ENCODE measurements at regions not wholly inside any gene's neighbourhood (a gene's known extent, or its start where the extent isn't known, plus 50 kb on each side); places are given as distances from the start of the nearest gene placed in this dataset.

GRCh38 chr20:19935842-19936241 is 81.3 kb upstream of the NAA20 start:
- Histone ChIP-seq H3K27ac (peak overlapping the region; percentile 42 to 74 (median 61)), H3K4me1 (peaks cover 22 to 40% (median 29%) of the 10 kb centered on the region in 4 donors), H3K36me3 (peaks cover 0 to 15% (median 10%) of the 10 kb centered on the region in 4 donors), H3K27me3 (no peaks in the 10 kb centered on the region), H3K9me3 (no peaks in the 10 kb centered on the region), H3K4me3 (peak overlapping the region in 3 of 4 donors; percentile 15 to 23 (median 20))
- 28 to 44% (median 36%) methylated on average over 7 of the region's 7 CpGs for WGBS, 5 donors
- TF ChIP-seq CTCF (IDR thresholded peaks at IDR 0.05) (no peak), POLR2A (IDR thresholded peaks at IDR 0.05) (no peak), EP300 (IDR thresholded peaks at IDR 0.05) (no peak), POLR2AphosphoS5 (IDR thresholded peaks at IDR 0.05) (no peak)
- DNase-seq, result peak; percentile 67 to 81
- intact Hi-C loops (cut with DNase I; ENCODE audit: low total_unique reads), result no loop called here

DNA sequence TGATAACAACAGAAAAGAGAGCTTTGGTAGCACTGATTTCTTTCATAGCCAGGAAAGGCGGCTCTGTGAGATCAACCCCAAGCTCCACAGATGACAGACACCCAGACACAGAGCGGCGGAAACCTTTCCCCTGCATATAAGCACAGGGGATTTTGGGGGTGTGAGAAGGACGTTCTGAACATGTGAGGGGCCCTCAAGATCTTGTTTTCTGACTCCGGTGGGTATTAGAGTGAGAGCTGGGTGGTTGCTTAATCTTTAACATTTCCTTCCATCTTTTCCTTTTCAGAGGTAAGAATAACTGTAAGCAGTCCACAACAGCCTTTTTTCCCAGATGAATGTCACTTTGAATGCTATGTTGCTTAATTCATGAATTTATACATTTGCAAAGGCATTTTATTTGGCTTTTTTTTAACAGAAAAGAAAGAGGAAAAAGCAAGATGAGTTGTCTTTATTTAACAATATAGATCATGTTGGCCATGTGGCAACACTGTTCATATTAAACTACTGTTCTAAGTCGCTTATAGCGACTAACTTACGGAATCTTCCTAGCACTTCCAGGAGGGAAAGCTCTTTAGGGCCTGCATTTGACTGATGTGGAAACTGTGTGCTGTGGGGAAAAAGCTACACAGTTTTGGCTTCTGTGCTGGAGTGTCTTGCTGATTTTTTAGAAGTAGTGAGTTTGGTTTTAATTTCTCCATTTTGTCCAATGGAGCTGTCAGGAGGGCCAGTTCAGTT is 80.5 kb upstream of the NAA20 start:
- H3K27ac ChIP-seq, result peak overlapping the region in 4 of 5 donors; percentile 21 to 74 (median 67)
- no peaks in the 10 kb centered on the region for H3K9me3 ChIP-seq
- H3K4me1 ChIP-seq, result peaks cover 22 to 45% (median 32%) of the 10 kb centered on the region in 4 donors
- no peaks in the 10 kb centered on the region for H3K27me3 ChIP-seq
- DNase-seq, result no peak
- H3K36me3 ChIP-seq, result peaks cover 0 to 19% (median 12%) of the 10 kb centered on the region in 4 donors
- 74 to 82% (median 81%) methylated on average over 8 of the region's 8 CpGs for WGBS, 5 donors
- peak overlapping the region in 1 of 4 donors; percentile 20 for H3K4me3 ChIP-seq
- no peak for TF ChIP-seq POLR2AphosphoS5 (IDR thresholded peaks at IDR 0.05)
- TF ChIP-seq CTCF (IDR thresholded peaks at IDR 0.05), result no peak
- TF ChIP-seq EP300 (IDR thresholded peaks at IDR 0.05), result no peak
- no peak for TF ChIP-seq POLR2A (IDR thresholded peaks at IDR 0.05)
- intact Hi-C loops (cut with DNase I; ENCODE audit: low total_unique reads), result no loop called here

GRCh38 chr20:19937218-19937617 is 79.9 kb upstream of the NAA20 start:
- H3K4me3 ChIP-seq, result peak overlapping the region in 1 of 4 donors; percentile 10
- H3K4me1 ChIP-seq, result peaks cover 22 to 46% (median 29%) of the 10 kb centered on the region in 4 donors
- DNase-seq, result peak in 1 of 2 donors; percentile 57
- H3K27ac ChIP-seq, result peak overlapping the region in 3 of 5 donors; percentile 21 to 74 (median 73)
- H3K36me3 ChIP-seq, result peaks cover 0 to 19% (median 12%) of the 10 kb centered on the region in 4 donors
- 60 to 77% (median 66%) methylated on average over 11 of the region's 11 CpGs for WGBS, 5 donors
- no peaks in the 10 kb centered on the region for H3K27me3 ChIP-seq
- H3K9me3 ChIP-seq, result no peaks in the 10 kb centered on the region
- no peak for TF ChIP-seq POLR2A (IDR thresholded peaks at IDR 0.05)
- no peak for TF ChIP-seq EP300 (IDR thresholded peaks at IDR 0.05)
- TF ChIP-seq POLR2AphosphoS5 (IDR thresholded peaks at IDR 0.05), result peak in 1 of 3 donors; percentile 11
- no peak for TF ChIP-seq CTCF (IDR thresholded peaks at IDR 0.05)
- intact Hi-C loops (cut with DNase I; ENCODE audit: low total_unique reads), result no loop called here

DNA sequence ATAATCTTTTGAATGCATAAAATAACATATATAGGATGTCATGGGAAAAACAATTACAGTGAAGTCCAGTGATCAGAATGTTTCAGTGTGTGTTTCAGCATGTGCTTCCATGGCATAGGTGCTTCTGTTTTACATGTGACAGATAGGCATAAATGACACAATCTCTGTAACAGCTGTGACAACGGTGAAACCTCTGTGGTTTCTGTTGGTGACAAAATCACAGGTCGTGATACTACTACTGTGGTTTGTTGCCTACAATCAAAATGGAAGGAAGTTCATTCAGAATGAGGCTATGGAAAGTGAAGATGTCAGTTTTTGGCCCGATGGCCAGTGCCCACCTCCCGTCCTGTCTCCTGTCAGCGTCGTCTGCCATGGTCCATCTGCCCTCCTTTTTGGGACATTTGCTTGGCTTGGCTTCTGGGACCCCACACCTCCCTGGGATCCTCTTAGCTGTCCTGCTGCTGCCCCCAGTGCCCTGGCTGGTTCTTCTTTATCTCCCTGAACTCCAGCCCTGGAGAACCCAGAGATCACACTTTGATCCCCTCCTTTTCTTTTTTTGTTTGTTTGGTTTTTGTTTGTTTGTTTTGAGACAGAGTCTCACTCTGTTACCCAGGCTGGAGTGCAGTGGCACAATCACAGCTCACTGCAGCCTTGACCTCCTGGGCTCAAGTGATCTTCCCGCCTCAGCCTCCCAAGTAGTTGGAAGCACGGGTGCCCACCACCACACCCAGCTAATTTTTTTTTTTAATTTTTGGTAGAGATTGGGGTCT is 79.3 kb upstream of the NAA20 start:
- DNase-seq, result no peak
- TF ChIP-seq POLR2AphosphoS5 (IDR thresholded peaks at IDR 0.05), result no peak
- TF ChIP-seq EP300 (IDR thresholded peaks at IDR 0.05), result no peak
- no peak for TF ChIP-seq CTCF (IDR thresholded peaks at IDR 0.05)
- TF ChIP-seq POLR2A (IDR thresholded peaks at IDR 0.05), result no peak
- peaks cover 0 to 19% (median 12%) of the 10 kb centered on the region in 4 donors for H3K36me3 ChIP-seq
- no peaks in the 10 kb centered on the region for H3K27me3 ChIP-seq
- H3K4me1 ChIP-seq, result peaks cover 21 to 46% (median 28%) of the 10 kb centered on the region in 4 donors
- H3K9me3 ChIP-seq, result no peaks in the 10 kb centered on the region
- H3K4me3 ChIP-seq, result no peak overlapping the region
- 63 to 84% (median 81%) methylated on average over 8 of the region's 8 CpGs for WGBS, 5 donors
- H3K27ac ChIP-seq, result peak overlapping the region in 3 of 5 donors; percentile 8 to 74 (median 34)
- intact Hi-C loops (cut with DNase I; ENCODE audit: low total_unique reads), result no loop called here

Data from stomach (tissue), 8 donors.